Prostate gland (tissue), 2 donors: ENCODE measurements at regions not wholly inside any gene's neighbourhood (a gene's known extent, or its start where the extent isn't known, plus 50 kb on each side); places are given as distances from the start of the nearest gene placed in this dataset.

ENCODE experiments used
- CTCF ChIP-seq, 4 experiments: fragments of 200-600 bp in 2 of 4; fragments of 450-650 bp in 2 of 4; sonication (generic) in 2 of 4; IDR thresholded peaks; 1 replicate in 3 of 4; 2 replicates in 1 of 4; pipeline ENCODE4 v1.5.1; 2016 to 2019; ENCODE audit warnings: antibody characterized with exemption in 4 of 4, mild to moderate bottlenecking in 2 of 4, moderate library complexity in 2 of 4
- POLR2A ChIP-seq: fragments of 450-650 bp; IDR thresholded peaks from one replicate; pipeline ENCODE4 v1.6.1; 2016; ENCODE audit warnings: antibody characterized with exemption, mild to moderate bottlenecking
- POLR2AphosphoS5 ChIP-seq: sonication (generic); formaldehyde crosslinking; IDR thresholded peaks from one replicate; pipeline ENCODE4 v1.6.1; 2017; ENCODE audit warnings: antibody characterized with exemption

GRCh38 chr22:34743110-34743751, 322.7 kb upstream of the ISX start:
- no peak for TF ChIP-seq POLR2A
- no peak for TF ChIP-seq CTCF (IDR thresholded peaks at IDR 0.05)
- no peak for TF ChIP-seq POLR2AphosphoS5
